AG09319 (cell line): ENCODE measurements at regions not wholly inside any gene's neighbourhood (a gene's known extent, or its start where the extent isn't known, plus 50 kb on each side); places are given as distances from the start of the nearest gene placed in this dataset.

Experiments
- DNase-seq: peaks from one replicate; pipeline ENCODE4 v3.0.0-alpha.2; 2010; ENCODE audit warnings: low read depth; ENCODE audit errors: extremely low read depth
- TF ChIP-seq, protein P1 (sequence below): IDR thresholded peaks from 2 replicates; pipeline ENCODE4 v1.5.1; 2011; ENCODE audit warnings: low read depth, mild to moderate bottlenecking, inconsistent platforms, low read length, moderate library complexity

DNA sequence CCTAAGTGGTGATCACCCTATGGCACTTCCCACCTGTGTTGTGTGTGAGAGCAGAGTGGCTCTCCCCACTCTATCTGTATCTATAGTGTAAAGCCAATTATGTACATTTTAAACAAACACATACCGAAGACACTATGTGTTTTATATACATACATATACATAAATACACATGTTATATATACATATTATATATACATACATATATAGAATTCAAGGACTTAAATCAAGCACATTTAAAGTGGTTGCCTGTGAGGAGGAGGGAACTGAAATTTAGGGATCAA lies 246.6 kb downstream of the LY86 start:
- no peak for DNase-seq
- TF ChIP-seq, protein P1, sequence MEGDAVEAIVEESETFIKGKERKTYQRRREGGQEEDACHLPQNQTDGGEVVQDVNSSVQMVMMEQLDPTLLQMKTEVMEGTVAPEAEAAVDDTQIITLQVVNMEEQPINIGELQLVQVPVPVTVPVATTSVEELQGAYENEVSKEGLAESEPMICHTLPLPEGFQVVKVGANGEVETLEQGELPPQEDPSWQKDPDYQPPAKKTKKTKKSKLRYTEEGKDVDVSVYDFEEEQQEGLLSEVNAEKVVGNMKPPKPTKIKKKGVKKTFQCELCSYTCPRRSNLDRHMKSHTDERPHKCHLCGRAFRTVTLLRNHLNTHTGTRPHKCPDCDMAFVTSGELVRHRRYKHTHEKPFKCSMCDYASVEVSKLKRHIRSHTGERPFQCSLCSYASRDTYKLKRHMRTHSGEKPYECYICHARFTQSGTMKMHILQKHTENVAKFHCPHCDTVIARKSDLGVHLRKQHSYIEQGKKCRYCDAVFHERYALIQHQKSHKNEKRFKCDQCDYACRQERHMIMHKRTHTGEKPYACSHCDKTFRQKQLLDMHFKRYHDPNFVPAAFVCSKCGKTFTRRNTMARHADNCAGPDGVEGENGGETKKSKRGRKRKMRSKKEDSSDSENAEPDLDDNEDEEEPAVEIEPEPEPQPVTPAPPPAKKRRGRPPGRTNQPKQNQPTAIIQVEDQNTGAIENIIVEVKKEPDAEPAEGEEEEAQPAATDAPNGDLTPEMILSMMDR = no peak

DNA sequence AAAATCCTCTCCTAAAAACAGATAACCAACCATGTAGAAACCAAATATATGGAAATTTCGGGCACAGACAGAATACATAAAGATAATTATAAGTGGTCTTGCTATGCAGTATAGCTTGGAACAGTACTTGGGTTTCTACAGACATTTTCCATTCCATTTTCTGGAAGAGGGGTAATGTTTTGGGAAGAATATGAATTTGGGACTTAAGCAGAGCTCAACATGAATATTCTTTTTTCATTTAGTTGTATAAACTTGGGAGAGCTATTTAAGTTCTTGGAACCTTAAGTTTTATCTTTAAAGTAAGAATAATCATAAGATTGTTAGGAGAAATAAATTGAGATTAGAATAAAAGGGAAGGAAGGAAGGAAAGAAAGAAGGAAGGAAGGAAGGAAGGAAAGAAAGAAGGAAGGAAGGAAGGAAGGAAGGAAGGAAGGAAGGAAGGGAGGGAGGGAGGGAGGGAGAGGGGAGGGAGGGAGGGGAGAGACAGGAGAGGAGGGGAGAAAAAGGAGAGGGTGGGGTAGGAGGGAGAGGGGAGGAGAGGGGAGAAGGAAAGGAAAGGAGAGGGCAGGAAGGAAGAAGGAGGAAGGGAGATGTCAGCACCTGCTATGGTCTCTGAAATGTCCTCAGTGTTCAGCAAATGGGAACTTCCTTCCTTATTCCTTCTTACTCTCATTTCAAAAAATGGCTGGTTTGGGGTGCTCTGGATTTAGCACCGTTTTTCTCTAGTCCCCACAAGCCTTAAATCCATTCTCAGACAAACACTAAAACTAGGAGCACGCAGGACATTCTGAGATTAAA lies 248.3 kb downstream of the LY86 start:
- no peak for DNase-seq
- TF ChIP-seq, protein P1 = no peak

DNA sequence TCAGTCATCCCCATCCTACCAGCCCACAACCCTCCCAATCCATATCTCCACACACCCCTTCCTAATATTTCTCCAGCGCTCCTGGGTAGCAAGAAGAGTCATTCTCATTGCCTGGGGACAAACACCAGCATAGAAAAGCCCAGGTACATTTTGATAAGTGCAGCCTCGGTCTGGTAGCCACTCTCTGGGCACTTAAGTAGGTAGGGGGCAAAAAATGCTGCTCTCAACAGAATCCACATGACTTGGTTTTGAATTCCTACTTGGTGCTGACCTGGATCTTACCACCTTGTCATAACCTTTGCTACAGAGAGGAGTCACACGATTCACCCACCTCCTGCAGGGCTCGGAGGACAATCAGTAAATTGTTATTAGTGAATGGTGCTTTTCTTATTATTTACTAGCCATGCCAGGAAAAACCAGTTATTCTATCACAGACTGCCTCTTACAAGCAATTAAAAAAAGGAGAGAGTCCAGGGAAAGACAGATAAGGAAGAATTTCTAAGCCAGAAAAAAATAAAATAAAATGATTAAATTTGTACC lies 249.1 kb downstream of the LY86 start:
- DNase-seq = no peak

DNA sequence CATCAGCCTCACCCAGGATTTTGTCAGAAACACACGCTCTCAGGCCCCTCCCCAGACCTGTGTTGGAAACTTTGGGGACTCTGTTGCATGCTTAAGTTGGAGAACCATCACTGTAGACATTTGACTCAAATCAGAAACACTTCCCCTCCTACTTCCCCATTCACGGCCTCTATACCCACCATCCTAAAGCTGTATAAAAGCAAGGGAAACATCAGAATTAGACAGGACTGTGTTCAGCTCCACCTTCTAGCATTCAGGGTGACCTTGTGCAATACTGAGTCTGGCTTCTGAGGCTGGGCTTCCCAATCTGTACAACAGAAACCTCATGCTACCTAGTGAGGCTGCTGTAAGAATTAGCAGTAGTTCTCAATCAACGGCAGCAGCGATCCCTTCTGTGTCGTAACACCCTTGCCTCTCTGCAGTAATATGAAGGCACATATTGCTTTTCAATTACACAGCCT lies 252.3 kb downstream of the LY86 start:
- DNase-seq = no peak
- TF ChIP-seq, protein P1 = no peak

More for the DNA sequence above, 249.1 kb downstream of the LY86 start:
- TF ChIP-seq, protein P1 = no peak

DNA sequence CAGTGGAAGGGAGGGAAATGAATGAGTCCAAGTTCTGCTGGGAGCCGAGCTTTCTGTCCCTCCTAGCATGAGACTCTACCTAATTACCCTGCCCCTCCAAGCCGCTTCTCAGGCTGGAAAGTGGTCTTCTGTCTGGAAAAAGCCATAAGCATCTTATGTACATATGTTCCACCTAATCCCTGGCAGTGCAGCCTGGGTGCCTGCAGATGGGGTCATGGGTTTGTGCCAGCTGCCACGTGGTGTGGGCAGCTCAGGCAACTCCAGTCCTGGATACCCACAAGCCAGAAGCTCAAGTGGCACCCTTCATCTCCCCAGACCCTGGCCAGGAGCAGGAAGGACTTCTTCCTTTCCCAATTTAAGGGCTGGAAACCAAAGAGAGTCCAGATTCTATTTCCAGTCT lies 253.1 kb downstream of the LY86 start:
- TF ChIP-seq, protein P1 = no peak
- DNase-seq = no peak

DNA sequence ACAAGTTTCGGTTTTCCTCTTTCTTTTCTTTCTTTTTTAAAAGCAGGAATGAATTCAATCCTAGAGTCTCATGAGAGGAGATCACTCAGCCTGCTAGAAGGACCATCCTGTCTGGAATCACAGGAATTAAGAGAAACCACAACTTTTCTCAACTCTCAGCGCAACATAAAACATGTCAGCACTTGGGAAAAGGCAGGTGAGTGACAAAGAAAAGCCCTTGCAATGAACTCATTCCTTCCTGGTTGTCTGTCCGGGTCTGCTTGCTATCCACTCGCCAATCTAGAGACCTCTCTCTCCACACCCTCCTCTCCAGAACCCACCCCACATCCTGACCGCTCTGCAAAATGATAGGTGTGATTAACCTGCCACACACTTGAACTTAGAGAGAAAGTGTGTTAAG lies 253.8 kb downstream of the LY86 start:
- TF ChIP-seq, protein P1 = no peak
- DNase-seq = no peak

DNA sequence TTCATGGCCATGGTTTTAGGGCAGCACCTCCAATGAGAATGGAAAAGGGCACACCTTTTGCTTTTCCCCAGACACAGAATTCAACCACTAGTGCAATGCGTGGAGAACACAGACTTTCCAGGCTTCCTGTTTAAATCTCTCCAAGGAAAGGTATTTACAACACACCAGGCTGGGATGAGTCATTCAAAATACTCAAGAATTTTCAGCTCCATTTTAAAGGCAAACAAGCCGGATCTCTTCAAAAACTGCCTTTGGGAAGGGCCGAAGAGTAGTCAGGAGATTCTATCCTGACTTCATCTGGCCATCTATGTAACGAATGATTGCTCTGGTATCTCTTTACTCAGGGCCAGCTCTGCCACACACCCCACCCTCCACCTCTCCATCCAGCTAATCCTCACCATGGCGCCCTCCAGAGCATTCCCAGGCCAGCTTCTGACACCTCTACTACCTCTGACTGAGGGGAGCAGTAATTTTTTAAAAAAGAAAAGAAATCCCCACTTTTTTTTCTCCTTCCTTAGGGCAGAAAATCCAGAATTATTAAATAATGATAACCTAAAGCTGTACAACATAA lies 254.6 kb downstream of the LY86 start:
- no peak for DNase-seq
- TF ChIP-seq, protein P1 = no peak
